Effector memory CD4-positive, alpha-beta T cell (primary cell): ENCODE measurements at regions not wholly inside any gene's neighbourhood (a gene's known extent, or its start where the extent isn't known, plus 50 kb on each side); places are given as distances from the start of the nearest gene placed in this dataset.
"Not testable (repeated sequence)": the region's sequence is repeated elsewhere in the genome, so short reads cannot be mapped to it uniquely, and the experiment has no call there.

Experiments used
- DNase-seq, 3 donors: peaks; one replicate each; pipeline ENCODE4 v3.0.0-alpha.2; 2020
- H3K27ac ChIP-seq: 2 replicates; pipeline ENCODE4 v1.7.0; 2013; ENCODE audit warnings: mild to moderate bottlenecking, low read length, moderate library complexity; ENCODE audit not compliant: insufficient read depth, poor library complexity, severe bottlenecking
- H3K27me3 ChIP-seq: replicated peaks from 2 replicates; pipeline ENCODE4 v1.7.0; 2013; ENCODE audit warnings: mild to moderate bottlenecking, low read length; ENCODE audit not compliant: insufficient read depth, control insufficient read depth, poor library complexity, severe bottlenecking
- H3K36me3 ChIP-seq: 2 replicates; pipeline ENCODE4 v1.7.0; 2013; ENCODE audit warnings: mild to moderate bottlenecking, low read length, moderate library complexity; ENCODE audit not compliant: control insufficient read depth, insufficient read depth
- H3K4me1 ChIP-seq: 2 replicates; pipeline ENCODE4 v1.7.0; 2013; ENCODE audit warnings: low read length, mild to moderate bottlenecking; ENCODE audit not compliant: control insufficient read depth, insufficient read depth, poor library complexity, severe bottlenecking
- H3K4me3 ChIP-seq: 2 replicates; pipeline ENCODE4 v1.7.0; 2013; ENCODE audit warnings: low read length, low read depth, mild to moderate bottlenecking; ENCODE audit not compliant: insufficient read depth, poor library complexity, severe bottlenecking
- H3K9me3 ChIP-seq: 2 replicates; pipeline ENCODE4 v1.7.0; 2013; ENCODE audit warnings: mild to moderate bottlenecking, low read length, moderate library complexity; ENCODE audit not compliant: control insufficient read depth

- no peak for DNase-seq
- Histone ChIP-seq H3K9me3 (no peaks in the 10 kb centered on the region), H3K27me3 (no peaks in the 10 kb centered on the region), H3K4me3 (no peak overlapping the region), H3K36me3 (no peaks in the 10 kb centered on the region), H3K27ac (no peak overlapping the region), H3K4me1 (peaks cover 16% of the 10 kb centered on the region)
Measured at GRCh38 chr12:47346251-47347019, 266.7 kb upstream of the AMIGO2 start.

- H3K27ac ChIP-seq, result no peak overlapping the region
Measured at GRCh38 chr12:47343684-47344567, 264.2 kb upstream of the AMIGO2 start.

GRCh38 chr12:47340411-47341015, 260.8 kb upstream of the AMIGO2 start:
- no peak for DNase-seq
- H3K4me3 ChIP-seq, result no peak overlapping the region
- H3K4me1 ChIP-seq, result no peaks in the 10 kb centered on the region
- no peaks in the 10 kb centered on the region for H3K27me3 ChIP-seq
- no peak overlapping the region for H3K27ac ChIP-seq
- no peaks in the 10 kb centered on the region for H3K9me3 ChIP-seq
- H3K36me3 ChIP-seq, result no peaks in the 10 kb centered on the region

More at GRCh38 chr12:47343684-47344567, 264.2 kb upstream of the AMIGO2 start:
- no peak for DNase-seq
- H3K9me3 ChIP-seq, result no peaks in the 10 kb centered on the region
- no peaks in the 10 kb centered on the region for H3K4me1 ChIP-seq
- no peaks in the 10 kb centered on the region for H3K36me3 ChIP-seq
- no peak overlapping the region for H3K4me3 ChIP-seq
- H3K27me3 ChIP-seq, result no peaks in the 10 kb centered on the region

GRCh38 chr12:47337581-47337980, 257.8 kb upstream of the AMIGO2 start:
- no peak overlapping the region for H3K27ac ChIP-seq
- no peaks in the 10 kb centered on the region for H3K27me3 ChIP-seq
- DNase-seq, result no peak
- H3K36me3 ChIP-seq, result no peaks in the 10 kb centered on the region
- no peaks in the 10 kb centered on the region for H3K9me3 ChIP-seq
- no peaks in the 10 kb centered on the region for H3K4me1 ChIP-seq
- no peak overlapping the region for H3K4me3 ChIP-seq

DNA sequence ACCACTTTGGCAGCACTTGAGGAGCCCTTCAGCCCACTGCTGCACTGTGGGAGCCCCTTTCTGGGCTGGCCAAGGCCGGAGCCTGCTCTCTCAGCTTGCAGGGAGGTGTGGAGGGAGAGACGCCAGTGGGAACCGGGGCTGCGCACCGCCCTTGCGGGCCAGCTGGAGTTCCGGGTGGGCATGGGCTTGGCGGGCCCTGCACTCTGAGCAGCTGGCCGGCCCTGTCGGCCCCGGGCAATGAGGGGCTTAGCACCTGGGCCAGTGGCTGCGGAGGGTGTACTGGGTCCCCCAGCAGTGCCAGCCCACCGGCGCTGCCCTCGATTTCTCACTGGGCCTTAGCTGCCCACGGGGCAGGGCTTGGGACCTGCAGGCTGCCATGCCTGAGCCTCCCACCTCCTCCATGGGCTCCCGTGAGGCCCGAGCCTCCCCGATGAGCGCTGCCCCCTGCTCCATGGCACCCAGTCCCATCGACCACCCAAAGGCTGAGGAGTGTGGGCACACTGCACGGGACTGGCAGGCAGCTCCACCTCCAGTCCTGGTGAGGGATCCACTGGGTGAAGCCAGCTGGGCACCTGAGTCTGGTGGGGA, 253.6 kb upstream of the AMIGO2 start:
- H3K27me3 ChIP-seq, H3K36me3 ChIP-seq, H3K4me1 ChIP-seq, H3K9me3 ChIP-seq, H3K27ac ChIP-seq, H3K4me3 ChIP-seq, DNase-seq: not testable (repeated sequence)

GRCh38 chr12:47328831-47329545, 249.2 kb upstream of the AMIGO2 start:
- DNase-seq, result no peak
- Histone ChIP-seq H3K4me1 (peaks cover 7% of the 10 kb centered on the region), H3K4me3 (no peak overlapping the region), H3K9me3 (no peaks in the 10 kb centered on the region), H3K36me3 (no peaks in the 10 kb centered on the region), H3K27me3 (no peaks in the 10 kb centered on the region), H3K27ac (no peak overlapping the region)

DNA sequence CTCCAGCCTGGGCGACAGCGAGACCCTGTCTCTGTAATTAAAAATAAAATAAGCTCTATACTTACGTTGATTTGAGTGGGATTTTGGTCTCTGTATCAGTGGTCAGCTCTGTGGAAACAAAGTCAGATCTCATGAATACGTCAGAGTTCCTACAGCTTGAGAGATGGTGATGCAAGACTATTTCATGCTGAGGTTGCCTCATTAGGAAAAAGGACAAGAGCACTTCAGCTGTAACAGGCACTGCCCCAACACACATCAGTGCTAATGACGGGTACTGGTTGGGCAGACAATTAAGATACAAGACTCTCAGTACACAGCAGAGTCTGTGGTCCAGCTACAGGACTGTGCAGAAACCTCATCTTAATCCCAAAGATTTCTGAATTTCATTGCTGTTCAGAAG, 246.4 kb upstream of the AMIGO2 start:
- DNase-seq, result no peak
- no peaks in the 10 kb centered on the region for H3K27me3 ChIP-seq
- no peaks in the 10 kb centered on the region for H3K9me3 ChIP-seq
- no peak overlapping the region for H3K27ac ChIP-seq
- no peaks in the 10 kb centered on the region for H3K36me3 ChIP-seq
- no peak overlapping the region for H3K4me3 ChIP-seq
- H3K4me1 ChIP-seq, result peaks cover 7% of the 10 kb centered on the region

DNA sequence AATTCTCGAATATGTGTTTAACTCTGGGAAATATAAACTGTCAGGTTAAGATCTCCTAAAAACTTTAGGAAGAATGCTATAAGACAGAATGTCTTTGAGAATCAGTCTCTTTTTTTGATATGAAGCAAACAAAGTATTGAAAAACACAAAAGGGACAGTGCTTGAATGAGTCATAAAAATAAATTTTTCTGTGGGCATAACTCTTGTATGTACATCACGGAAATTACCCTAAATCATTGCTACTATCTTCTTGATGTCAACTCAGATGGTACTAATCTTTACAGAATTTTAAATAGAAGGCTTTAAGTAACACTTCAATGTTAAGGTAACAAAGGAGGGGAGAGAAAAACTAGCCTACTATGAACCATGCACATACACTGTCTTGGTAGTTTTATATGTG, 244.0 kb upstream of the AMIGO2 start:
- Histone ChIP-seq H3K27me3 (no peaks in the 10 kb centered on the region), H3K4me3 (no peak overlapping the region), H3K9me3 (no peaks in the 10 kb centered on the region), H3K27ac (no peak overlapping the region), H3K4me1 (peaks cover 1% of the 10 kb centered on the region), H3K36me3 (no peaks in the 10 kb centered on the region)
- DNase-seq, result no peak

GRCh38 chr12:47321436-47321835, 241.7 kb upstream of the AMIGO2 start:
- DNase-seq, result no peak
- Histone ChIP-seq H3K27me3 (no peaks in the 10 kb centered on the region), H3K27ac (no peak overlapping the region), H3K4me1 (peaks cover 5% of the 10 kb centered on the region), H3K36me3 (no peaks in the 10 kb centered on the region), H3K9me3 (no peaks in the 10 kb centered on the region), H3K4me3 (no peak overlapping the region)
